HG02970 (cell line): ENCODE measurements at regions not wholly inside any gene's neighbourhood (a gene's known extent, or its start where the extent isn't known, plus 50 kb on each side); places are given as distances from the start of the nearest gene placed in this dataset.

ENCODE experiments used
- ATAC-seq: cut with Tn5 transposase; IDR thresholded peaks from one replicate; pipeline ENCODE4 v1.9.1; 2021; ENCODE audit warnings: mild to moderate bottlenecking, moderate library complexity, moderate number of reproducible peaks; ENCODE audit not compliant: unreplicated experiment, low FRiP score

GRCh38 chr14:34251662-34252061 lies 210.4 kb downstream of the SPTSSA start:
- no peak for ATAC-seq

GRCh38 chr14:34250959-34251358 lies 211.1 kb downstream of the SPTSSA start:
- ATAC-seq = no peak

- no peak for ATAC-seq
These were observed 214.4 kb downstream of the SPTSSA start for GRCh38 chr14:34247605-34248004.

GRCh38 chr14:34246206-34246605 lies 215.8 kb downstream of the SPTSSA start:
- ATAC-seq = no peak

- ATAC-seq = no peak
These were observed 218.6 kb downstream of the SPTSSA start for GRCh38 chr14:34243401-34243800.

- no peak for ATAC-seq
These were observed 219.0 kb downstream of the SPTSSA start for GRCh38 chr14:34243001-34243400.

- ATAC-seq = no peak
These were observed 220.8 kb downstream of the SPTSSA start for GRCh38 chr14:34241185-34241711.

- no peak for ATAC-seq
These were observed 223.4 kb downstream of the SPTSSA start for GRCh38 chr14:34238610-34239009.

GRCh38 chr14:34237677-34238076 lies 224.4 kb downstream of the SPTSSA start:
- ATAC-seq = no peak

GRCh38 chr14:34237081-34237480 lies 225.0 kb downstream of the SPTSSA start:
- no peak for ATAC-seq

- ATAC-seq = no peak
These were observed 226.3 kb downstream of the SPTSSA start for GRCh38 chr14:34235643-34236300.

GRCh38 chr14:34234258-34234657 lies 227.8 kb downstream of the SPTSSA start:
- no peak for ATAC-seq

GRCh38 chr14:34233619-34234018 lies 228.4 kb downstream of the SPTSSA start:
- ATAC-seq = no peak

- ATAC-seq = no peak
These were observed 229.2 kb downstream of the SPTSSA start for GRCh38 chr14:34232790-34233189.

GRCh38 chr14:34231626-34232025 lies 230.4 kb downstream of the SPTSSA start:
- ATAC-seq = no peak

GRCh38 chr14:34229140-34229539 lies 232.9 kb downstream of the SPTSSA start:
- no peak for ATAC-seq

- ATAC-seq = no peak
These were observed 233.4 kb downstream of the SPTSSA start for GRCh38 chr14:34228650-34228976.

- peak; percentile 56 for ATAC-seq
These were observed 234.0 kb downstream of the SPTSSA start for GRCh38 chr14:34227834-34228649.

- no peak for ATAC-seq
These were observed 237.8 kb downstream of the SPTSSA start for GRCh38 chr14:34224221-34224620.

GRCh38 chr14:34223373-34224148 lies 238.5 kb downstream of the SPTSSA start:
- no peak for ATAC-seq

GRCh38 chr14:34222867-34223266 lies 239.2 kb downstream of the SPTSSA start:
- no peak for ATAC-seq
